H9 (cell line): ENCODE measurements at regions not wholly inside any gene's neighbourhood (a gene's known extent, or its start where the extent isn't known, plus 50 kb on each side); places are given as distances from the start of the nearest gene placed in this dataset.

Experiments used
- DNase-seq: peaks from one replicate; pipeline ENCODE4 v3.0.0-alpha.2; 2017
- H2AFZ ChIP-seq: one replicate; pipeline ENCODE4 v1.6.1; 2013; ENCODE audit warnings: mild to moderate bottlenecking, low read length, control low read depth, moderate library complexity
- H2AK5ac ChIP-seq: 2 replicates; pipeline ENCODE4 v1.6.1; 2013; ENCODE audit warnings: low read length, control low read depth, mixed read lengths; ENCODE audit not compliant: insufficient read length
- H2BK120ac ChIP-seq: one replicate; pipeline ENCODE4 v1.6.1; 2013; ENCODE audit warnings: low read depth, mild to moderate bottlenecking, low read length, control low read depth, inconsistent platforms; ENCODE audit not compliant: poor library complexity, severe bottlenecking
- H2BK12ac ChIP-seq: 2 replicates; pipeline ENCODE4 v1.6.1; 2013; ENCODE audit warnings: low read length, control low read depth, mixed read lengths, low read depth; ENCODE audit not compliant: insufficient read length
- H2BK15ac ChIP-seq: 2 replicates; pipeline ENCODE4 v1.6.1; 2013; ENCODE audit warnings: low read depth, low read length, control low read depth
- H2BK20ac ChIP-seq: one replicate; pipeline ENCODE4 v1.6.1; 2013; ENCODE audit warnings: low read depth, mild to moderate bottlenecking, low read length, control low read depth, inconsistent platforms; ENCODE audit not compliant: poor library complexity, severe bottlenecking
- H2BK5ac ChIP-seq: 2 replicates; pipeline ENCODE4 v1.6.1; 2013; ENCODE audit warnings: low read length, control low read depth, mixed read lengths; ENCODE audit not compliant: insufficient read length
- H3K14ac ChIP-seq: 2 replicates; pipeline ENCODE4 v1.6.1; 2013; ENCODE audit warnings: low read length, control low read depth; ENCODE audit not compliant: insufficient read depth
- H3K18ac ChIP-seq: 2 replicates; pipeline ENCODE4 v1.6.1; 2013; ENCODE audit warnings: low read depth, mild to moderate bottlenecking, mixed read lengths, low read length, control low read depth; ENCODE audit not compliant: insufficient read length
- H3K23ac ChIP-seq: 2 replicates; pipeline ENCODE4 v1.6.1; 2013; ENCODE audit warnings: low read length, control low read depth, mixed read lengths, low read depth; ENCODE audit not compliant: insufficient read length
- H3K23me2 ChIP-seq: 2 replicates; pipeline ENCODE4 v1.6.1; 2013; ENCODE audit warnings: low read depth, mild to moderate bottlenecking, mixed read lengths, low read length, control low read depth; ENCODE audit not compliant: insufficient read length, poor library complexity, severe bottlenecking
- H3K27ac ChIP-seq: 2 replicates; pipeline ENCODE4 v1.5.1; 2013; ENCODE audit warnings: low read length, control low read depth, mixed read lengths, low read depth; ENCODE audit not compliant: insufficient read length
- H3K27me3 ChIP-seq: 2 replicates; pipeline ENCODE4 v1.6.1; 2013; ENCODE audit warnings: low read length, control low read depth, inconsistent platforms; ENCODE audit not compliant: insufficient read depth
- H3K4ac ChIP-seq: 2 replicates; pipeline ENCODE4 v1.6.1; 2013; ENCODE audit warnings: low read depth, mild to moderate bottlenecking, control low read depth, inconsistent platforms, low read length, moderate library complexity
- H3K4me1 ChIP-seq: 2 replicates; pipeline ENCODE4 v1.6.1; 2013; ENCODE audit warnings: low read length, control low read depth, inconsistent platforms; ENCODE audit not compliant: insufficient read depth
- H3K4me2 ChIP-seq: 2 replicates; pipeline ENCODE4 v1.6.1; 2013; ENCODE audit warnings: low read length, control low read depth, mixed read lengths; ENCODE audit not compliant: insufficient read length, insufficient read depth
- H3K56ac ChIP-seq: 2 replicates; pipeline ENCODE4 v1.6.1; 2013; ENCODE audit warnings: low read depth, mild to moderate bottlenecking, mixed read lengths, low read length, control low read depth; ENCODE audit not compliant: insufficient read length
- H3K79me1 ChIP-seq: 2 replicates; pipeline ENCODE4 v1.6.1; 2013; ENCODE audit warnings: low read depth, mild to moderate bottlenecking, moderate library complexity, low read length, control low read depth, inconsistent platforms; ENCODE audit not compliant: insufficient read depth, poor library complexity, severe bottlenecking
- H3K79me2 ChIP-seq: 2 replicates; pipeline ENCODE4 v1.6.1; 2013; ENCODE audit warnings: low read length, control low read depth, inconsistent platforms; ENCODE audit not compliant: insufficient read depth
- H3K9ac ChIP-seq: 2 replicates; pipeline ENCODE4 v1.6.1; 2013; ENCODE audit warnings: low read length, control low read depth, mixed read lengths; ENCODE audit not compliant: insufficient read length; ENCODE audit errors: extremely low read depth
- H3K9me3 ChIP-seq: one replicate; pipeline ENCODE4 v1.6.1; 2013; ENCODE audit warnings: low read depth, low read length, inconsistent platforms; ENCODE audit not compliant: control insufficient read depth
- H3T11ph ChIP-seq: one replicate; pipeline ENCODE4 v1.6.1; 2013; ENCODE audit warnings: mild to moderate bottlenecking, low read length, control low read depth, inconsistent platforms
- H4K20me1 ChIP-seq: one replicate; pipeline ENCODE4 v1.6.1; 2013; ENCODE audit not compliant: control insufficient read depth, insufficient read length, insufficient read depth
- H4K5ac ChIP-seq: 2 replicates; pipeline ENCODE4 v1.6.1; 2013; ENCODE audit warnings: low read depth, mild to moderate bottlenecking, mixed read lengths, low read length, control low read depth; ENCODE audit not compliant: insufficient read length
- H4K8ac ChIP-seq: replicated peaks from 2 replicates; pipeline ENCODE4 v1.6.1; 2013; ENCODE audit warnings: low read length, control low read depth, mixed read lengths, low read depth; ENCODE audit not compliant: insufficient read length
- H4K91ac ChIP-seq: 2 replicates; pipeline ENCODE4 v1.6.1; 2013; ENCODE audit warnings: low read depth, mild to moderate bottlenecking, moderate library complexity, mixed read lengths, low read length, control low read depth; ENCODE audit not compliant: insufficient read length
- H3K27ac Mint-ChIP-seq, 3 experiments: 2 replicates in 2 of 3; 3 replicates in 1 of 3; pipeline ENCODE4 v1.8.0; 2020 to 2021; ENCODE audit warnings: mixed read lengths in 3 of 3, mild to moderate bottlenecking in 1 of 3, moderate library complexity in 1 of 3
- H3K27me3 Mint-ChIP-seq: 2 replicates; pipeline ENCODE4 v1.8.0; 2021; ENCODE audit warnings: low read depth, mild to moderate bottlenecking, moderate library complexity, mixed read lengths
- H3K36me3 Mint-ChIP-seq, 3 experiments: 2 replicates in 2 of 3; 3 replicates in 1 of 3; pipeline ENCODE4 v1.8.0; 2020 to 2021; ENCODE audit warnings: low read depth in 3 of 3, mixed read lengths in 3 of 3; ENCODE audit not compliant: insufficient read depth in 1 of 3
- H3K4me1 Mint-ChIP-seq, 2 experiments: 2 replicates each; pipeline ENCODE4 v1.8.0; 2020; ENCODE audit warnings: mixed read lengths in 2 of 2
- H3K4me3 Mint-ChIP-seq, 2 experiments: 2 replicates in 1 of 2; 3 replicates in 1 of 2; pipeline ENCODE4 v1.8.0; 2020 to 2021; ENCODE audit warnings: mild to moderate bottlenecking in 2 of 2, mixed read lengths in 2 of 2, moderate library complexity in 1 of 2
- H3K9me3 Mint-ChIP-seq, 2 experiments: 2 replicates in 1 of 2; 3 replicates in 1 of 2; pipeline ENCODE4 v1.8.0; 2020; ENCODE audit warnings: mild to moderate bottlenecking in 2 of 2, mixed read lengths in 2 of 2, moderate library complexity in 1 of 2
- WGBS: extraction: QIAGEN DNeasy Blood & Tissue Kit; methylation state at CpG from one replicate; pipeline ENCODE4 v1.1.7; 2013; ENCODE audit warnings: missing lambda C conversion rate, low lambda C conversion rate, mixed read lengths; ENCODE audit not compliant: insufficient read length; ENCODE audit errors: extremely low coverage; 5-methylcytosine and 5-hydroxymethylcytosine counted together
- TF ChIP-seq, protein P1 (sequence below): fragments of 200-600 bp; sonication (generic); conservative IDR thresholded peaks from 3 replicates; pipeline ENCODE4 v1.8.0; 2021; ENCODE audit warnings: antibody characterized with exemption, mild to moderate bottlenecking

DNA sequence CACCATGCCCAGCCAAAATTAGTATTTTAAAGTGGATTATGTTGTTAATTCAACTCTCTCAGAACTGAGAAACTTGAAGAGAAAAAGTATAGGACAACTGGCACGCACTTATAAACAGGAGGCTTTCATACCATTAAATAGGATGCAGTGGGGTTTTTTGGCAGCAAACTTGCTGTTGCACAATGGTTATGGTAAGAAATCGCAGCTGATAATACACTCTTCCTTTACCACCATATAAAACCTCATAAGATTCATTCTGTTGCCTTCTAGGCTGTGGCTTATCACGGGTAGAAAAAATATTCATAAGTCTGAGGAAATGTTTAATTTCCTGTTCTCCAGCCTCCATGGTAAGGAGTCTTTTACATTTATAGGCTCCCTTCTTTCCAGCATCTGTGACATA, 95.3 kb downstream of the TMCO5A start:
- Histone ChIP-seq H2BK12ac (no peak overlapping the region), H2BK20ac (no peak overlapping the region), H2AFZ (no peak overlapping the region), H3K9ac (no peak overlapping the region), H4K20me1 (no peaks in the 10 kb centered on the region), H3K27ac (no peak overlapping the region), H3K56ac (no peak overlapping the region), H3K27me3 (no peaks in the 10 kb centered on the region), H3K14ac (no peak overlapping the region), H2BK15ac (no peak overlapping the region), H3K23me2 (no peaks in the 10 kb centered on the region), H3K79me1 (no peaks in the 10 kb centered on the region), H3K4me1 (no peaks in the 10 kb centered on the region), H3K9me3 (no peaks in the 10 kb centered on the region), H3K79me2 (no peaks in the 10 kb centered on the region), H3K18ac (no peak overlapping the region), H3K4ac (no peak overlapping the region), H4K91ac (no peak overlapping the region), H4K8ac (no peak overlapping the region), H4K5ac (no peak overlapping the region), H2BK5ac (no peak overlapping the region), H3K23ac (no peak overlapping the region), H2AK5ac (no peak overlapping the region), H3K4me2 (no peak overlapping the region), H3T11ph (no peak overlapping the region), H2BK120ac (no peak overlapping the region)
- no peaks in the 10 kb centered on the region; the same call in 1 of the 2 replicates for H3K27me3 Mint-ChIP-seq
- TF ChIP-seq, protein P1, sequence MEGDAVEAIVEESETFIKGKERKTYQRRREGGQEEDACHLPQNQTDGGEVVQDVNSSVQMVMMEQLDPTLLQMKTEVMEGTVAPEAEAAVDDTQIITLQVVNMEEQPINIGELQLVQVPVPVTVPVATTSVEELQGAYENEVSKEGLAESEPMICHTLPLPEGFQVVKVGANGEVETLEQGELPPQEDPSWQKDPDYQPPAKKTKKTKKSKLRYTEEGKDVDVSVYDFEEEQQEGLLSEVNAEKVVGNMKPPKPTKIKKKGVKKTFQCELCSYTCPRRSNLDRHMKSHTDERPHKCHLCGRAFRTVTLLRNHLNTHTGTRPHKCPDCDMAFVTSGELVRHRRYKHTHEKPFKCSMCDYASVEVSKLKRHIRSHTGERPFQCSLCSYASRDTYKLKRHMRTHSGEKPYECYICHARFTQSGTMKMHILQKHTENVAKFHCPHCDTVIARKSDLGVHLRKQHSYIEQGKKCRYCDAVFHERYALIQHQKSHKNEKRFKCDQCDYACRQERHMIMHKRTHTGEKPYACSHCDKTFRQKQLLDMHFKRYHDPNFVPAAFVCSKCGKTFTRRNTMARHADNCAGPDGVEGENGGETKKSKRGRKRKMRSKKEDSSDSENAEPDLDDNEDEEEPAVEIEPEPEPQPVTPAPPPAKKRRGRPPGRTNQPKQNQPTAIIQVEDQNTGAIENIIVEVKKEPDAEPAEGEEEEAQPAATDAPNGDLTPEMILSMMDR, result no peak
- DNase-seq, result no peak
- WGBS, result no CpG with 5 or more reads among the region's 3 CpGs
- H3K9me3 Mint-ChIP-seq, result peaks cover 0 to 5% of the 10 kb centered on the region in 2 experiments; a peak in 2 of 5 replicates
- no peak overlapping the region for H3K27ac Mint-ChIP-seq
- no peak overlapping the region for H3K4me3 Mint-ChIP-seq
- H3K36me3 Mint-ChIP-seq, result peaks cover 0 to 6% (median 0%) of the 10 kb centered on the region in 3 experiments; a peak in 3 of 7 replicates
- H3K4me1 Mint-ChIP-seq, result no peaks in the 10 kb centered on the region
